Transverse colon (tissue), 4 donors: ENCODE measurements at regions not wholly inside any gene's neighbourhood (a gene's known extent, or its start where the extent isn't known, plus 50 kb on each side); places are given as distances from the start of the nearest gene placed in this dataset.

Experiments
- DNase-seq: peaks from one replicate; pipeline ENCODE4 v3.0.0-alpha.2; 2019
- H3K27ac ChIP-seq, 4 donors: fragments of 200-600 bp; sonication (generic); 2 replicates each; pipeline ENCODE4 v1.5.1; 2016 to 2018; ENCODE audit warnings: inconsistent platforms in 4 of 4
- H3K27me3 ChIP-seq: fragments of 200-600 bp; sonication (generic); 2 replicates; pipeline ENCODE4 v1.5.1; 2017; ENCODE audit warnings: inconsistent platforms
- H3K36me3 ChIP-seq, 4 donors: fragments of 200-600 bp; sonication (generic); 2 replicates each; pipeline ENCODE4 v1.5.1; 2017 to 2019; ENCODE audit warnings: inconsistent platforms in 4 of 4
- H3K4me1 ChIP-seq, 4 donors: fragments of 200-600 bp; sonication (generic); 2 replicates each; pipeline ENCODE4 v1.5.1; 2017 to 2020; ENCODE audit warnings: inconsistent platforms in 4 of 4
- H3K4me3 ChIP-seq, 4 donors: fragments of 200-600 bp; sonication (generic); 1 replicate in 1 of 4; 2 replicates in 3 of 4; pipeline versions ENCODE4 v1.5.1 to v1.6.1; 2017 to 2019; ENCODE audit warnings: inconsistent platforms in 4 of 4
- H3K9me3 ChIP-seq, 2 donors: fragments of 200-600 bp; sonication (generic); 2 replicates each; pipeline ENCODE4 v1.5.1; 2017 to 2019; ENCODE audit warnings: inconsistent platforms in 2 of 2
- CTCF ChIP-seq, 5 experiments: fragments of 200-600 bp in 3 of 5; fragments of 450-650 bp in 2 of 5; sonication (generic) in 3 of 5; IDR thresholded peaks; 1 replicate in 2 of 5; 2 replicates in 3 of 5; pipeline ENCODE4 v1.5.1; 2016 to 2017; ENCODE audit warnings: antibody characterized with exemption in 5 of 5, inconsistent platforms in 3 of 5, mild to moderate bottlenecking in 2 of 5, moderate library complexity in 1 of 5
- EP300 ChIP-seq: sonication (generic); formaldehyde crosslinking; IDR thresholded peaks from one replicate; pipeline ENCODE4 v1.6.1; 2017; ENCODE audit warnings: antibody characterized with exemption, low read depth
- POLR2A ChIP-seq: fragments of 450-650 bp; IDR thresholded peaks from one replicate; pipeline ENCODE4 v1.6.1; 2016; ENCODE audit warnings: antibody characterized with exemption, mild to moderate bottlenecking, moderate library complexity
- POLR2AphosphoS5 ChIP-seq, 3 donors: sonication (generic); formaldehyde crosslinking; IDR thresholded peaks; one replicate each; pipeline ENCODE4 v1.6.1; 2016; ENCODE audit warnings: antibody characterized with exemption in 3 of 3
- WGBS, 2 donors: methylation state at CpG; one replicate each; pipeline ENCODE4 v1.1.5; 2018; ENCODE audit warnings: low coverage in 1 of 2; 5-methylcytosine and 5-hydroxymethylcytosine counted together
- in situ Hi-C, 4 donors: fragments of 200-750 bp; cut with MboI; loops; one replicate each; pipeline versions ENCODE4 v1.15.0 to v1.15.1; 2017; ENCODE audit warnings: low sequenced_read_pairs in 3 of 4, low pct_ligation_motif_present in 1 of 4, low pct_unique_long_range_greater_than_20kb in 1 of 4
- intact Hi-C: fragments of 100-400 bp; cut with DNase I; formaldehyde crosslinking; loops from one replicate; pipeline ENCODE4 v1.15.1; 2023; ENCODE audit warnings: low total_unique reads

GRCh38 chr17:79355165-79355564, 255.7 kb downstream of the RBFOX3 start:
- in situ Hi-C loops: no loop called here
- WGBS, 2 donors: 47% methylated on average over 12 of the region's 12 CpGs; no CpG with 5 or more reads in 1 of the 2 donors

GRCh38 chr17:79354173-79354820, 256.6 kb downstream of the RBFOX3 start:
- TF ChIP-seq POLR2A: no peak
- TF ChIP-seq EP300: no peak
- TF ChIP-seq CTCF (IDR thresholded peaks at IDR 0.05): no peak
- no peak for TF ChIP-seq POLR2AphosphoS5 (IDR thresholded peaks at IDR 0.05)
- no peak overlapping the region for H3K4me3 ChIP-seq
- no peaks in the 10 kb centered on the region for H3K36me3 ChIP-seq
- WGBS, 2 donors: 83 to 85% methylated on average over 8 to 15 of the region's 15 CpGs
- intact Hi-C loops: no loop called here
- in situ Hi-C loops: no loop called here
- DNase-seq: no peak
- peaks cover 33% of the 10 kb centered on the region for H3K27me3 ChIP-seq
- no peaks in the 10 kb centered on the region for H3K4me1 ChIP-seq
- no peak overlapping the region for H3K27ac ChIP-seq
- no peaks in the 10 kb centered on the region for H3K9me3 ChIP-seq

More at GRCh38 chr17:79355165-79355564, 255.7 kb downstream of the RBFOX3 start:
- Histone ChIP-seq H3K27me3 (peaks cover 35% of the 10 kb centered on the region), H3K4me3 (no peak overlapping the region), H3K9me3 (no peaks in the 10 kb centered on the region), H3K27ac (no peak overlapping the region), H3K36me3 (no peaks in the 10 kb centered on the region), H3K4me1 (no peaks in the 10 kb centered on the region)
- DNase-seq: no peak
- intact Hi-C loops: no loop called here
- TF ChIP-seq EP300: no peak
- no peak for TF ChIP-seq POLR2AphosphoS5 (IDR thresholded peaks at IDR 0.05)
- no peak for TF ChIP-seq CTCF (IDR thresholded peaks at IDR 0.05)

- Histone ChIP-seq H3K27me3 (peaks cover 34% of the 10 kb centered on the region), H3K36me3 (no peaks in the 10 kb centered on the region)
- intact Hi-C loops: no loop called here
These were observed 257.3 kb downstream of the RBFOX3 start for GRCh38 chr17:79353548-79353947.

GRCh38 chr17:79353016-79353415, 257.8 kb downstream of the RBFOX3 start:
- Histone ChIP-seq H3K9me3 (no peaks in the 10 kb centered on the region), H3K4me1 (no peaks in the 10 kb centered on the region), H3K36me3 (no peaks in the 10 kb centered on the region), H3K4me3 (no peak overlapping the region), H3K27ac (no peak overlapping the region), H3K27me3 (peaks cover 32% of the 10 kb centered on the region)
- intact Hi-C loops (no loop called here), in situ Hi-C loops (no loop called here)
- no peak for TF ChIP-seq POLR2AphosphoS5 (IDR thresholded peaks at IDR 0.05)
- TF ChIP-seq POLR2A: no peak
- TF ChIP-seq EP300: no peak
- no peak for TF ChIP-seq CTCF (IDR thresholded peaks at IDR 0.05)
- 90% methylated on average over 8 of the region's 8 CpGs; no CpG with 5 or more reads in 1 of the 2 donors for WGBS, 2 donors
- DNase-seq: no peak

More at GRCh38 chr17:79353548-79353947, 257.3 kb downstream of the RBFOX3 start:
- TF ChIP-seq CTCF (IDR thresholded peaks at IDR 0.05): no peak
- no peak for TF ChIP-seq POLR2A
- TF ChIP-seq EP300: no peak
- no peak for TF ChIP-seq POLR2AphosphoS5 (IDR thresholded peaks at IDR 0.05)
- Histone ChIP-seq H3K4me1 (no peaks in the 10 kb centered on the region), H3K4me3 (no peak overlapping the region), H3K27ac (no peak overlapping the region), H3K9me3 (no peaks in the 10 kb centered on the region)
- 49 to 65% methylated on average over 4 to 14 of the region's 14 CpGs for WGBS, 2 donors
- DNase-seq: no peak
- in situ Hi-C loops: no loop called here
